LNCaP clone FGC (cell line): ENCODE measurements at regions not wholly inside any gene's neighbourhood (a gene's known extent, or its start where the extent isn't known, plus 50 kb on each side); places are given as distances from the start of the nearest gene placed in this dataset.

Experiments
- DNase-seq: peaks from one replicate; pipeline ENCODE4 v3.0.0-alpha.2; 2011; ENCODE audit warnings: low read depth
- H3K4me3 ChIP-seq: 2 replicates; pipeline ENCODE4 v1.5.1; 2011; ENCODE audit warnings: mild to moderate bottlenecking, low read depth, low read length, control low read depth
- CTCF ChIP-seq: IDR thresholded peaks from 2 replicates; pipeline ENCODE4 v1.5.1; 2012; ENCODE audit warnings: mild to moderate bottlenecking; ENCODE audit not compliant: control insufficient read depth, insufficient read depth; ENCODE audit errors: extremely low read depth

DNA sequence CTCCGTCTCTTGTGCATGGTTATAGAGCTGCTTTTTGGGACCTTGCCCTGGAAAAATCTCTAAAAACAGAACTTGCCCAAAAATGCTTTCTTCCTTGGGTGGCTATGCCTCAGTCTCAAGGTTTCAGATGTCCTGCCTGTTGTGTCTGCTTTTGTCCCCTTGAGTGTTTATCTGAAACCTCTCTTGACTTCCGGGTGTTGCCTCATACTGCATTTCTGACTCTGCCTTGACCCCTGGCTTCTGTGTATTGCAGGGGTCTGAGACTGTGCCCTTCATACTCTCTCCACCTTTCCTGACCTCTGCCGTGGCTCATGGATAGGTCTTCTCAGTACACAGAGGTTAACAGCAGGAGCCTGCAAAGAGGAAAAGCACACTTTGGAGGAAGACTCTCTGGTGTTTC lies 124.8 kb upstream of the NTF3 start:
- H3K4me3 ChIP-seq, result no peak overlapping the region
- DNase-seq, result no peak
- no peak for TF ChIP-seq CTCF

GRCh38 chr12:5308216-5308615 lies 123.7 kb upstream of the NTF3 start:
- no peak for TF ChIP-seq CTCF
- H3K4me3 ChIP-seq, result no peak overlapping the region
- DNase-seq, result no peak

GRCh38 chr12:5308996-5309395 lies 122.9 kb upstream of the NTF3 start:
- no peak overlapping the region for H3K4me3 ChIP-seq
- TF ChIP-seq CTCF, result no peak
- DNase-seq, result no peak

DNA sequence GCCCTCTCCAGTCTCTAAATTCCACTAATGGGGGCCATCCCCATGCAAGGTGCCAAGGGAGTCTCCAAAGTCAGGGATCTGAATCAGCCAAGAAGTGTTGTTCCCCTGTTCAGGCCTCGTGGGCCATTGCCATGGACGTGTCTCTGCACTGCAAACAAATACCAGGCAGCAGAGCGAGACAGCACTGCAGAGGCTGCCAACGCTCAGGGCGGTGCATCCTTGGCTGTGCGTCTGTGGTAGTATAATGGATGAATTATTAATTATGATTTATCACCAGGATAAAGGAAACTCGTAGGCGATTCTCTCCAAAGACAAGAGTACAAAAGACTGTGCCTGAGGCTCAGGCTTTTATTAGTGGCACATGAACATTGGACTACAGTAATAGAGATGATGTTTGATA lies 122.3 kb upstream of the NTF3 start:
- no peak for TF ChIP-seq CTCF

GRCh38 chr12:5310151-5310550 lies 121.8 kb upstream of the NTF3 start:
- no peak for TF ChIP-seq CTCF
- no peak overlapping the region for H3K4me3 ChIP-seq
- DNase-seq, result no peak

More for the DNA sequence above, 122.3 kb upstream of the NTF3 start:
- no peak overlapping the region for H3K4me3 ChIP-seq
- peak; percentile 25 for DNase-seq

DNA sequence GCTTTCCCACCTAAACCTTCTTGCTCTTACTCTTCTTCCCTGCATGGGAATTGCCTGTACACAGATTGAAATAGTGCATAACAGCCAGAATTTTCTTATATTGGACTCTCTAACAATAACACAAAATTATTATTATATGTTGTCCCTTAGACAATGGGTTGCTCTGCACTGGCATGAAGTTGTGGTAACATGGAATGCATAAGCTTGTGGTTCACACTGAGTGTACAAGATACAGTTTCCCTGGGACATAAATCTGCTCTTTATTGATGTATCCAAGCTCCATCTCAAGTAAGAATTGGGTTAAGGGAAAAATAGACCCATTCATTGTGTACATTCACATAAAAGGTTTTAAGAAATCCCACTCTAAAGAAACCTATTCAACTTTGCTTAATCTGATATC lies 114.4 kb upstream of the NTF3 start:
- TF ChIP-seq CTCF, result no peak
- H3K4me3 ChIP-seq, result no peak overlapping the region
- no peak for DNase-seq

- TF ChIP-seq CTCF, result no peak
- no peak for DNase-seq
- H3K4me3 ChIP-seq, result no peak overlapping the region
Observed at GRCh38 chr12:5318874-5319273, 113.0 kb upstream of the NTF3 start.
